OCI-LY1 (cell line): ENCODE measurements at regions not wholly inside any gene's neighbourhood (a gene's known extent, or its start where the extent isn't known, plus 50 kb on each side); places are given as distances from the start of the nearest gene placed in this dataset.
"Not testable (repeated sequence)": the region's sequence is repeated elsewhere in the genome, so short reads cannot be mapped to it uniquely, and the experiment has no call there.

ENCODE experiments used
- EZH2 ChIP-seq: fragments of 200-600 bp; sonication (generic), shearing (Covaris generic); IDR thresholded peaks from 2 replicates; pipeline ENCODE4 v1.8.0; 2017; ENCODE audit warnings: borderline replicate concordance, mixed run types, mild to moderate bottlenecking, antibody characterized with exemption, low read length, moderate library complexity, mixed read lengths
- TF ChIP-seq, protein P1 (sequence below): fragments of 200-600 bp; sonication (generic), shearing (Covaris generic); IDR thresholded peaks from 2 replicates; pipeline ENCODE4 v1.5.1; 2017; ENCODE audit warnings: mild to moderate bottlenecking, antibody characterized with exemption, low read length, moderate library complexity, mixed read lengths

DNA sequence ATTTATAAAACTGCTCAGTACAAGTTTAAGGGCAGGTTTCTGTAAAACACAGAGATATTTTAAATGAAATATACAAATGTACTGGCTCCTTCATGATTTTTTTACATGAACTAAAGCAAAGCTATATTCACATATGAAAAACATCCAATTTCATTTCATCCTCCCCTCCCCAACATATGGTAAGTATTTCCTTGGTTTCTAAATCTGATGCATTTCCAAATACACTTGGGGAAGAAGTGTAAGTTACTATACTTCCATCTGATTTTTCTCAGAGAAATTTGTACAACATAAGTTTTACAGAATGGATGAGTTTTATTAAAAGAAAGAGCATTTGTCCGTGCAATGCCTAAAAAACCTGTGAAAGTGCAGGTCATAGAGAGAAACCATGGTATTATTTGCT, 109.0 kb upstream of the POMZP3 start:
- TF ChIP-seq, protein P1, sequence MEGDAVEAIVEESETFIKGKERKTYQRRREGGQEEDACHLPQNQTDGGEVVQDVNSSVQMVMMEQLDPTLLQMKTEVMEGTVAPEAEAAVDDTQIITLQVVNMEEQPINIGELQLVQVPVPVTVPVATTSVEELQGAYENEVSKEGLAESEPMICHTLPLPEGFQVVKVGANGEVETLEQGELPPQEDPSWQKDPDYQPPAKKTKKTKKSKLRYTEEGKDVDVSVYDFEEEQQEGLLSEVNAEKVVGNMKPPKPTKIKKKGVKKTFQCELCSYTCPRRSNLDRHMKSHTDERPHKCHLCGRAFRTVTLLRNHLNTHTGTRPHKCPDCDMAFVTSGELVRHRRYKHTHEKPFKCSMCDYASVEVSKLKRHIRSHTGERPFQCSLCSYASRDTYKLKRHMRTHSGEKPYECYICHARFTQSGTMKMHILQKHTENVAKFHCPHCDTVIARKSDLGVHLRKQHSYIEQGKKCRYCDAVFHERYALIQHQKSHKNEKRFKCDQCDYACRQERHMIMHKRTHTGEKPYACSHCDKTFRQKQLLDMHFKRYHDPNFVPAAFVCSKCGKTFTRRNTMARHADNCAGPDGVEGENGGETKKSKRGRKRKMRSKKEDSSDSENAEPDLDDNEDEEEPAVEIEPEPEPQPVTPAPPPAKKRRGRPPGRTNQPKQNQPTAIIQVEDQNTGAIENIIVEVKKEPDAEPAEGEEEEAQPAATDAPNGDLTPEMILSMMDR = not testable (repeated sequence)
- TF ChIP-seq EZH2 = not testable (repeated sequence)
